Endothelial cell (in vitro differentiated cells): ENCODE measurements at regions not wholly inside any gene's neighbourhood (a gene's known extent, or its start where the extent isn't known, plus 50 kb on each side); places are given as distances from the start of the nearest gene placed in this dataset.

ENCODE experiments used
- DNase-seq: peaks from one replicate; pipeline ENCODE4 v3.0.0; 2021; ENCODE audit warnings: low spot score
- H3K27ac Mint-ChIP-seq: one replicate; pipeline ENCODE4 v1.8.0; 2021; ENCODE audit warnings: mixed read lengths, inconsistent platforms; ENCODE audit not compliant: unreplicated experiment
- H3K27me3 Mint-ChIP-seq: one replicate; pipeline ENCODE4 v1.8.0; 2021; ENCODE audit warnings: mild to moderate bottlenecking, moderate library complexity, mixed read lengths, inconsistent platforms; ENCODE audit not compliant: unreplicated experiment
- H3K36me3 Mint-ChIP-seq: one replicate; pipeline ENCODE4 v1.8.0; 2021; ENCODE audit warnings: mild to moderate bottlenecking, low read depth, mixed read lengths, inconsistent platforms; ENCODE audit not compliant: unreplicated experiment
- H3K4me1 Mint-ChIP-seq: one replicate; pipeline ENCODE4 v1.8.0; 2021; ENCODE audit warnings: mild to moderate bottlenecking, mixed read lengths, inconsistent platforms; ENCODE audit not compliant: unreplicated experiment
- H3K4me3 Mint-ChIP-seq: one replicate; pipeline ENCODE4 v1.8.0; 2021; ENCODE audit warnings: mild to moderate bottlenecking, mixed read lengths, inconsistent platforms; ENCODE audit not compliant: unreplicated experiment
- H3K9me3 Mint-ChIP-seq: one replicate; pipeline ENCODE4 v1.8.0; 2021; ENCODE audit warnings: mixed read lengths, inconsistent platforms; ENCODE audit not compliant: unreplicated experiment
- CTCF ChIP-seq: fragments of 200-600 bp; sonication (generic); IDR thresholded peaks from one replicate; pipeline ENCODE4 v1.5.0; 2021; ENCODE audit warnings: antibody characterized with exemption; ENCODE audit not compliant: unreplicated experiment

- Mint-ChIP-seq H3K4me3 (no peak overlapping the region), H3K9me3 (no peaks in the 10 kb centered on the region), H3K36me3 (no peaks in the 10 kb centered on the region), H3K27ac (no peak overlapping the region), H3K27me3 (peaks cover 3% of the 10 kb centered on the region), H3K4me1 (peaks cover 3% of the 10 kb centered on the region)
- TF ChIP-seq CTCF, result no peak
- DNase-seq, result no peak
These were observed 153.5 kb downstream of the MN1 start for GRCh38 chr22:27648074-27648473.

- H3K4me3 Mint-ChIP-seq, result no peak overlapping the region
- no peak overlapping the region for H3K27ac Mint-ChIP-seq
- TF ChIP-seq CTCF, result no peak
- H3K9me3 Mint-ChIP-seq, result no peaks in the 10 kb centered on the region
- no peaks in the 10 kb centered on the region for H3K36me3 Mint-ChIP-seq
- no peak for DNase-seq
- peaks cover 3% of the 10 kb centered on the region for H3K27me3 Mint-ChIP-seq
- H3K4me1 Mint-ChIP-seq, result peaks cover 3% of the 10 kb centered on the region
These were observed 152.7 kb downstream of the MN1 start for GRCh38 chr22:27648853-27649252.

GRCh38 chr22:27650572-27650971, 151.0 kb downstream of the MN1 start:
- peaks cover 14% of the 10 kb centered on the region for H3K4me1 Mint-ChIP-seq
- H3K27me3 Mint-ChIP-seq, result peaks cover 3% of the 10 kb centered on the region
- no peaks in the 10 kb centered on the region for H3K36me3 Mint-ChIP-seq
- no peak for TF ChIP-seq CTCF
- no peak overlapping the region for H3K4me3 Mint-ChIP-seq
- no peak overlapping the region for H3K27ac Mint-ChIP-seq
- H3K9me3 Mint-ChIP-seq, result no peaks in the 10 kb centered on the region
- no peak for DNase-seq

GRCh38 chr22:27650985-27651384, 150.6 kb downstream of the MN1 start:
- Mint-ChIP-seq H3K27ac (no peak overlapping the region), H3K27me3 (peaks cover 3% of the 10 kb centered on the region), H3K4me3 (no peak overlapping the region), H3K9me3 (no peaks in the 10 kb centered on the region), H3K4me1 (peaks cover 14% of the 10 kb centered on the region), H3K36me3 (peaks cover 1% of the 10 kb centered on the region)
- no peak for DNase-seq
- no peak for TF ChIP-seq CTCF

GRCh38 chr22:27651486-27651885, 150.1 kb downstream of the MN1 start:
- Mint-ChIP-seq H3K4me1 (peaks cover 14% of the 10 kb centered on the region), H3K27me3 (peaks cover 3% of the 10 kb centered on the region), H3K36me3 (peaks cover 5% of the 10 kb centered on the region), H3K9me3 (no peaks in the 10 kb centered on the region), H3K27ac (no peak overlapping the region), H3K4me3 (no peak overlapping the region)
- no peak for TF ChIP-seq CTCF
- DNase-seq, result no peak
